GM18907 (cell line): ENCODE measurements at regions not wholly inside any gene's neighbourhood (a gene's known extent, or its start where the extent isn't known, plus 50 kb on each side); places are given as distances from the start of the nearest gene placed in this dataset.

Experiments
- ATAC-seq: cut with Tn5 transposase; IDR thresholded peaks from one replicate; pipeline ENCODE4 v1.9.1; 2021; ENCODE audit warnings: mild to moderate bottlenecking, moderate library complexity; ENCODE audit not compliant: unreplicated experiment

GRCh38 chr18:73861771-73862170 lies 285.9 kb downstream of the FBXO15 start:
- ATAC-seq, result no peak

DNA sequence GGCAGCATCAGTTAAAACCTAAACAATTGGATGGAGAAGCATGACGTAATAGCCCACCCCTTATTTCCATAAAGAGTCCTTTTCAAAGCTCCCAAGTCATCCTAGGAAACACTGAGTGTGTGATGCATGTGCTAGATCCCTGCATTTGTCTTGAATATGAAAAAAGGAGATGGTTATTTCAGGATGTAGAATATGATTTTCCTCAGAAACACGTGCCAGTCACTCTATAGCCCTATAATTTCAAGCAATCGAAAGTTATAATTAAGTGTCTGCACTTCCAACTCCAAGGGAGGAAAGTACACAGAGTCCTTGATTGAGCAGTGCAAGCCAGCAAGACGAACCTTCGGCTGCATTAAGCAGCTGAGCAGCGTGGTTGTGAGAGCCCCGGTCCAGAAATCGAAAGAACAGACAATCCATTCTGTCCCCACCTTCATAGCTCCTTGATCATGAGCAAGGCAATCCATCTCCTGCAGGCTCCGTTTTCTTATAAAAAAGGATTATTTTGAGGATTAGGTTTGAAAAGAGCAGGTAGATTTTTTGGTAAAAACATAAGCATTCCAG lies 287.7 kb downstream of the FBXO15 start:
- no peak for ATAC-seq

DNA sequence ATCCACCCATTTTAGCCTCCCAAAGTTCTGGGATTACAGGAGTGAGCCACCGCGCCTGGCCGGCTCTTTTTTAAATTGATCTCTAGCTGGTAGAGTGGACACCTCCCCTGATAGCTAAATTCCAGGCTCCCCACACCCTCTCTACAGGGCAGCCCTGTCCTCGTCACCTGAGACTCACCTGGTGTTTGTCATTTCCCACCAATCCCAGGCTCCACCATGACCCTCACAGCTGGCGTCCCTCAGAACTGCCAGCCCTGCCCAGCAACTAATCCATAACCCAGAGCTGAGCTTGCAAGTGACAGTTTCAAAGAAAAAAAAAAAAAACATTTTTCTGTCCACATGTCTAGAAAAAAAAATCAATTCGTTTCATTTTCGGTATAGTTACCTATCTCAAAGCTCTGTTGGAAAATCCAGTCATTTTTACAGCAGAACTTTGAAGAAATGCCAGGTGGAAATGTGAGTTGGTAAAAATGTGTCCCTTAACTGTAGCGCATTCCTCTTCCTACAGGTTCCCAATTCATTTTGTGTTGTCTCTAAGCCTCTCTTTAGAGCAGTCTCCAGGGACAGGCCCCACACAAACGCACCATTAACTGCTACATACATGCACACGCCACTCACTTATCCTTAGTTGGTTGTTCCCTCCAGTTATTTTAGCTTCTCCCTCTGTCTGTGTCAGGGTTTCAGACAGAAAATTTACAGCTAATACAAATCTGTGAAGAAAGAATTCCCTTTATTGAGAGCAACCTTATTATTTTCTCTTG lies 294.7 kb downstream of the FBXO15 start:
- ATAC-seq, result no peak

GRCh38 chr18:73850782-73851181 lies 296.9 kb downstream of the FBXO15 start:
- ATAC-seq, result no peak

GRCh38 chr18:73848656-73849055 lies 299.0 kb downstream of the FBXO15 start:
- no peak for ATAC-seq

- no peak for ATAC-seq
Measured at GRCh38 chr18:73843455-73843854, 304.2 kb downstream of the FBXO15 start.

- ATAC-seq, result peak; percentile 82
Measured at GRCh38 chr18:73842795-73843394, 304.7 kb downstream of the FBXO15 start.

GRCh38 chr18:73841661-73842060 lies 306.0 kb downstream of the FBXO15 start:
- ATAC-seq, result no peak

GRCh38 chr18:73840319-73840945 lies 307.2 kb downstream of the FBXO15 start:
- ATAC-seq, result no peak

DNA sequence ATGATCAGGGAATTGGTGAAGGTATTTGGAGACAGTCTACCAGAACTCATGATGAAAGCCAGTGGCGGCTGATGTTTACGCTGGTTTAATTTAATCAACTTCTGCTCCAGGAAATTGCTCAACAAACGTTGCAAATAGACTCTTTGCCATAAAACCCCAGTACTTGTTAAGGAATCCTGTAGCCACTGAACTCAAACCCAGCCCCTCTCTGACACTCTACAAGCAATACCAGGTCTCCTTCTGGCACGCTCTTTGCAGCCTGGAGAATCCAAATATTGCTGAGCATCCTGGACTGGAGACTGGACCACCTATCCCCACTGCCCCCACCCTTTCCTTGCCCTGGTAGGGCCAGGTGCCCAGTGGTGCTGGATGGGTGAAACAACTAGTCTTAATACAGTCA lies 308.2 kb downstream of the FBXO15 start:
- no peak for ATAC-seq

- no peak for ATAC-seq
Measured at GRCh38 chr18:73838107-73838506, 309.5 kb downstream of the FBXO15 start.

- ATAC-seq, result no peak
Measured at GRCh38 chr18:73835656-73836364, 311.8 kb downstream of the FBXO15 start.

DNA sequence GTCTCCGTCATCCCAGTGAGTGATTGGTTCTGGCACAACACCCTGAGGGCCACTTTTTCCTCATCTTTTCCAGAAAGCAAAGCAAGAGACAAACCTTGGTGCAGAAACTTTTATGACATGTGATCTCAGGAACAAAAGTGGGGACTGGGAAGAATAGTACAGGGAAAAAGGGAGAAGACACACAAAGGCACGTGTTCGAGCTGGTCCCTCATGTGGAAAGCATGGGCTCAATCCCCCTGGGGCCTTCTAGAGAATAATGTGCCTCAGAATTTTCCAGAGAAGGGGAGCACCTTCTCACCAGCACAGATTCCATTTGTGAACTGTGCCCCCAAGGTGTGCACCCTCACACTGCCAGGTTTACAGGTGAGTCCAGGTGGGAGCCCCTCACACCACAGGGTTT lies 312.6 kb downstream of the FBXO15 start:
- no peak for ATAC-seq

DNA sequence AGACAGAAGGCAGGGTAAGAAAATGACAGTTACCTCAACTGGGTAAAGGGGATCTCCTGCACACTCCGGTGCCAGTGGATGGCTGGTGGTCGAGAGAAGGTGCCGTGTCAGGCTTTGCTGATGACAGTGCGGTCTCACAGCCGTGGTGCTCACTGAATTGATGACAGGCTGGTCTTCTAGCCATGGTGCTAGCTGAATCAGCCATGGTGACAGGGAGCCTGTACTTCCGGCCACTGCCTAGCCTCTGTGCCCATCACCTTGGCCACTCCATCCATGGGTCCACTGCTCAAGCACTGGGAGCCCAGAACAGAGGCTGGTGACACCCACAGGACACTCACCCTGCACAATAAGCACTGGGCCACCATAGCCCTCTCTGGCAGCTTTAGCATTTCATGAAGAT lies 315.9 kb downstream of the FBXO15 start:
- no peak for ATAC-seq

DNA sequence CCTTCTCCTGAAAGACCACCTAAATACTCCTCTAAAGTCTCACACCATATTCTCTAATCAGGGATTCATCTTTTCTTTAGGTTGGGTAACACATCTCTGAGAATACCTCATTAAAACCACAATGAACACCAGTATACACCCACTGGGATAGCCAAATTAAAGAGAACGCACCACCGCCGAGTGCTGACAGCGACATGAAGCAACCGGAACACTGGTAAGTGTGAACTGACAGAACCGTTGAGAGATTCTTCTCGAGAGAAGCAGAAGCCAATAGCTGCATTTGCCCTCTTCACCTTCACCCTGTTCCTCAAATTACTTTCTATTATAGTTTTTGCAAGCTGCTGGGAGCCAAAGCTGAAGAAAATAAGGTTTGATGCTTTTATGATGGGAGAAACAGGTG lies 318.5 kb downstream of the FBXO15 start:
- ATAC-seq, result no peak

DNA sequence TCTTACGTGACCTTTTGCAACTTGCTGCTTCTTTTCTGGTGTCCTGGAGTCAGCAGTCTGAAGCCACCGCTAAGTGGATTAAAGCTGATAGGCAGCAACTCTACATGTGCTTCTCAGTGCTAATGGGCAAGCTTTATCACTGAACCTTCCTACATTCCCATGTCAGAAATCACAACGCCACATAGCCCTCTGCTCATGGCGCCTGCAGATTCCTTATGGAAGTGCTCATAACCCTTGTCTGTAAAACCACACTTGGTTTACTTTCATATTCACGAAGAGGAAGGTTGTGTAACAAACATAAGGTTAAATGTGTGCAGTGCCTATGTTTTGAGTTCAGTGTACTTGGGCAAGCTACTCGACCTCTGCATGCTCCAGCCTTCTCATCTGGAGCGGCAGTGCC lies 319.8 kb downstream of the FBXO15 start:
- no peak for ATAC-seq

DNA sequence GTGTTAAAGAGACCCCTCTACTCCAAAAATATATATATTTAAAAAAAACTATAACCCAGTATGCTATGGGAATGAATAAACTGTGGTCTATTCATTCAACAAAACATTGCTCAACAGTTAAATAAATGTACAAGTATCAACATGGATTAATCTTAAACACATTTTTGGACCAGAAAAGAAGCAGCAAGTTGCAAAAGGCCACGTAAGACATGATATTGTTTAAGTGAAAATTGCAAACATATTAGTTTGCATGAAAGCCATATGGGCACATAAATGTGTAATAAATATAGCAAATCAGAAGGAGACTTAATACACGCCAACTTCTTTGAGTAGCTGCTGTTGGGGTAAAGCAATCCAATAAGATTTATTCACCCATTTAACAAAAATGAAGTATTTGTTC lies 321.5 kb downstream of the FBXO15 start:
- ATAC-seq, result no peak

DNA sequence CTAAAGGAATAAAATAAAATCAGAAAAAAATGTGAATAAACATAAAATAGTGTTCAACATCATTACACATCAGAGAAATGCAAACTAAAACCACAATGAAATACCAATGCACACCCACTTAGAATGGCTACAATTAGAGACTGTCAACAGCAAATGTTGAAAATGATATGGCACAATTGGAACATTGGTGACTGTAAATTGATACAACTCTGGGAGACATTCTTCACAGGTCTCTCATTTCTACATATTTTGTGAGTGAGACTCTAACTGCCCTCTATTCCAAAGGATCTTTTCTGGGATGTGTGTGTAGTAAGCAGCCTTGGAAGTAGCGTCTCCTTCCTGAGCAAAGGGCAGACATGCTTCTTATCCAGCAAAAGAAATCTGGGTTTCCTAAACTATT lies 323.0 kb downstream of the FBXO15 start:
- ATAC-seq, result no peak

DNA sequence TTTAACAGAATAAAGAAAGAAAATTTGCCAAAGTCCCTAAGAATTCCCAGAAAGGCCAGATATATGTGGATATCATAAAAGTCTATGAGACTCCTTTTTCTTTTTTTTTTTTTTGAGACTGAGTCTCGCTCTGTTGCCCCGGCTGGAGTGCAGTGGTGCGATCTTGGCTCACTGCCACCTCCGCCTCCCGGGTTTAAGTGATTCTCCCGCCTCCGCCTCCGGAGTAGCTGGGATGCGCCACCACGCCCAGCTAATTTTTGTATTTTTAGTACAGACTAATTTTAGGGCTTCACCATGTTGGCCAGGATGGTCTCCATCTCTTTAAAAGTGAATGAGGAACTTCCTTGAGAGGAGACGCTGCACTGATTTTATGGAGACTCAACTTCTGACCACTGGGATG lies 335.2 kb downstream of the FBXO15 start:
- ATAC-seq, result no peak

GRCh38 chr18:73807551-73808192 lies 340.0 kb downstream of the FBXO15 start:
- ATAC-seq, result no peak

GRCh38 chr18:73805991-73806390 lies 341.6 kb downstream of the FBXO15 start:
- no peak for ATAC-seq
